A673 (cell line): ENCODE measurements at regions not wholly inside any gene's neighbourhood (a gene's known extent, or its start where the extent isn't known, plus 50 kb on each side); places are given as distances from the start of the nearest gene placed in this dataset.

ENCODE experiments used
- BruUV-seq: library from RNA; stranded (reverse); fragments of 400-500 nt; replicated peaks from 2 replicates; lab custom pipeline; 2021; lab: Mats Ljungman, UMichigan
- CTCF ChIA-PET: fragments of 300-600 bp; sonication (Branson Sonifier 250); formaldehyde crosslinking; loops from one replicate; lab custom pipeline; 2022; ENCODE audit warnings: antibody characterized with exemption; lab: Charles Lee
- POLR2A ChIA-PET: fragments of 300-600 bp; sonication (Branson Sonifier 250); formaldehyde crosslinking; loops from one replicate; lab custom pipeline; 2022; ENCODE audit warnings: antibody characterized with exemption; ENCODE audit not compliant: low non-redundant PET; lab: Charles Lee
- DNase-seq: peaks from one replicate; pipeline ENCODE4 v3.0.0-alpha.2; 2015; ENCODE audit warnings: low spot score
- H3K27ac ChIP-seq: fragments of 200-600 bp; sonication (generic); 2 replicates; pipeline ENCODE4 v1.5.1; 2016; ENCODE audit warnings: mixed run types, low read depth, mild to moderate bottlenecking, mixed read lengths, antibody characterized with exemption, low read length; ENCODE audit not compliant: poor library complexity, severe bottlenecking
- H3K27me3 ChIP-seq: fragments of 200-600 bp; sonication (generic); replicated peaks from 2 replicates; pipeline ENCODE4 v1.6.1; 2017; ENCODE audit warnings: mixed run types, low read depth, mild to moderate bottlenecking, mixed read lengths, antibody characterized with exemption, low read length; ENCODE audit not compliant: insufficient read depth, poor library complexity
- H3K36me3 ChIP-seq: fragments of 200-600 bp; sonication (generic); 2 replicates; pipeline ENCODE4 v1.6.1; 2016; ENCODE audit warnings: mixed run types, mild to moderate bottlenecking, mixed read lengths, antibody characterized with exemption, low read length; ENCODE audit not compliant: insufficient read depth, poor library complexity, severe bottlenecking
- H3K4me1 ChIP-seq: fragments of 200-600 bp; sonication (generic); 2 replicates; pipeline ENCODE4 v1.6.1; 2017; ENCODE audit warnings: mixed run types, mild to moderate bottlenecking, mixed read lengths, antibody characterized with exemption, low read length; ENCODE audit not compliant: insufficient read depth, poor library complexity, severe bottlenecking
- H3K4me3 ChIP-seq: fragments of 200-600 bp; sonication (generic); 2 replicates; pipeline ENCODE4 v1.5.1; 2016; ENCODE audit warnings: low read depth, mixed run types, mild to moderate bottlenecking, mixed read lengths, low read length; ENCODE audit not compliant: poor library complexity, severe bottlenecking
- H3K9me3 ChIP-seq: fragments of 200-600 bp; sonication (generic); 2 replicates; pipeline ENCODE4 v1.6.1; 2016; ENCODE audit warnings: mixed run types, low read depth, mild to moderate bottlenecking, mixed read lengths, antibody characterized with exemption, low read length; ENCODE audit not compliant: poor library complexity, severe bottlenecking
- CTCF ChIP-seq: fragments of 300-800, 200-600 bp; sonication (generic); conservative IDR thresholded peaks from 2 replicates; pipeline ENCODE4 v1.5.1; 2017; ENCODE audit warnings: low read depth, mild to moderate bottlenecking, antibody characterized with exemption, low read length, moderate library complexity, mixed read lengths
- EZH2 ChIP-seq: fragments of 200-600 bp; sonication (generic); IDR thresholded peaks from 2 replicates; pipeline ENCODE4 v1.6.1; 2017; ENCODE audit warnings: borderline replicate concordance, low read depth, mild to moderate bottlenecking, mixed read lengths, antibody characterized with exemption, low read length; ENCODE audit not compliant: poor library complexity, severe bottlenecking
- intact Hi-C: fragments of 100-400 bp; cut with micrococcal nuclease; formaldehyde crosslinking; loops from one replicate; pipeline ENCODE4 v1.10.0; 2022; ENCODE audit not compliant: unreplicated experiment

GRCh38 chr11:28482666-28483065 lies 374.5 kb downstream of the METTL15 start:
- no peak for TF ChIP-seq CTCF
- TF ChIP-seq EZH2: no peak
- Histone ChIP-seq H3K9me3 (no peaks in the 10 kb centered on the region), H3K4me1 (no peaks in the 10 kb centered on the region), H3K27me3 (peaks cover 46% of the 10 kb centered on the region), H3K36me3 (no peaks in the 10 kb centered on the region), H3K4me3 (no peak overlapping the region), H3K27ac (no peak overlapping the region)
- intact Hi-C loops: no loop called here
- no TSS peak for BruUV-seq
- no peak for DNase-seq
- POLR2A ChIA-PET: interaction anchor here (0.6 kb wide), 1 partner anchor 28 kb away, joined by 9 read pairs; no protein-coding TSS in a partner anchor
- CTCF ChIA-PET: no interaction called here

DNA sequence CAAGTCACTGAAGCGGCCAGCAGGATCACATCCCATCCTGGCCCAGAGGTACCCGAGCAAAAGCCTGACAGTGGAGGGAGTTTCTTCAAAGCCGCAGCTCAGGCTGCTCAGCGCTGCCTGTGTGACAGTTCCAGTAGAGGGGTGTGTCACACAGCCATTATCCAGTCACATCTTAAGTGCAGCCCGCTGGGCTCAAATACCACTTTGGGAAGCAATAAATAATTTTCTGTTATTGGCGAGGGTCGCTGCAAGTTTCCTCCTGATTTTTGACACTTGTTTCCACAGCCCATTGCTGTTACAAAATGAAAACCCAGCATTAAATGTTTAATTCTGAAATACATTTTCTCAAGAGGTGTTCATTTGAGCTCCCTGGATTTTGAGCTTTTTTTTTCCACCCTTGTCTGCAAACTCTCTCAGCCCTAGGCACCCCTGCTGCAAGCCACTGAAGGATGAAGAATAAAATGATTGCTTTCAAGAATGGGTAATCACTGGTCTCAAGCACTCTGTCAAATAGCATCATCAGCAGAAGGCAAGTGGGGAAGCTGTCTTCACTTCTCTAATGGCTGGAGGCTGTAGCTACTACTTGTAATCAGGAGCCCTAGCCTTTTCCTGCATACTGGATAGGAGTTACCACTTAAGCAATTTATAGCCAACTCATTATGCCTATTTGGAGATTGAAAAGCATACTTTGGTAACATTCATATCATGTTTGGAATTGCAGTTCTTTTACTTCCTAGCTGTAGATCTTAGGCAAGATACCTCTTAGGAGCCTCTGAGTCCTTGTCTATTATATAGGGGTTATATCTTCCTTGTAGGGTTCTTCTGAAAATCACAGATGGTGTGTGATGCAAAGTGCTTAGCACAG lies 373.7 kb downstream of the METTL15 start:
- no peak overlapping the region for H3K4me3 ChIP-seq
- intact Hi-C loops: no loop called here
- no peak for DNase-seq
- TF ChIP-seq EZH2 (peak; percentile 30), CTCF (no peak)
- peaks cover 55% of the 10 kb centered on the region for H3K27me3 ChIP-seq
- CTCF ChIA-PET: no interaction called here
- no peaks in the 10 kb centered on the region for H3K4me1 ChIP-seq
- POLR2A ChIA-PET: no interaction called here
- no TSS peak for BruUV-seq
- no peaks in the 10 kb centered on the region for H3K9me3 ChIP-seq
- H3K36me3 ChIP-seq: no peaks in the 10 kb centered on the region
- H3K27ac ChIP-seq: no peak overlapping the region

DNA sequence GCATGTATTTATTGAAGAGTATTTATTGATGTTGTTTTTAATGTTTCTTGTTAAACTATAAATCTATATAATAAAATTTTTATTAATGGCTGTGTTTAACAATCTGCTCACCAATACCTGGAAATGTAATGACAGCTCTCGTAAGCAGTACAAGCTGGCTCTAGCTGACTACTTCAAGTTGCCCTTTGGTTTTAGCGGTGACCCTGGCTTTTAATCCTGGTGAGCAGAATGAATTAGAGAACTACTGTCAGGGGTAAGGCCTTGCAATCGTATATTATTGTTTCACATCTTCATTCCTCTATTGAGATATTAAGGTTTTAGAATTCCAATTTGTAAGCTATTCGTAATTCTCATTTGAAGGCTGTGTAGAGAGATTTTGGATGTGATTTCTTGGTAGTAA lies 372.2 kb downstream of the METTL15 start:
- ChIA-PET POLR2A (no interaction called here), CTCF (no interaction called here)
- TF ChIP-seq CTCF (no peak), EZH2 (no peak)
- Histone ChIP-seq H3K4me1 (peaks cover 9% of the 10 kb centered on the region), H3K27me3 (peaks cover 61% of the 10 kb centered on the region), H3K4me3 (no peak overlapping the region), H3K9me3 (no peaks in the 10 kb centered on the region), H3K27ac (no peak overlapping the region), H3K36me3 (no peaks in the 10 kb centered on the region)
- no TSS peak for BruUV-seq
- DNase-seq: no peak
- intact Hi-C loops: no loop called here
